ENCODE measurements at regions not wholly inside any gene's neighbourhood (a gene's known extent, or its start where the extent isn't known, plus 50 kb on each side); places are given as distances from the start of the nearest gene placed in this dataset.
"Not testable (repeated sequence)": the region's sequence is repeated elsewhere in the genome, so short reads cannot be mapped to it uniquely, and the experiment has no call there.

DNA sequence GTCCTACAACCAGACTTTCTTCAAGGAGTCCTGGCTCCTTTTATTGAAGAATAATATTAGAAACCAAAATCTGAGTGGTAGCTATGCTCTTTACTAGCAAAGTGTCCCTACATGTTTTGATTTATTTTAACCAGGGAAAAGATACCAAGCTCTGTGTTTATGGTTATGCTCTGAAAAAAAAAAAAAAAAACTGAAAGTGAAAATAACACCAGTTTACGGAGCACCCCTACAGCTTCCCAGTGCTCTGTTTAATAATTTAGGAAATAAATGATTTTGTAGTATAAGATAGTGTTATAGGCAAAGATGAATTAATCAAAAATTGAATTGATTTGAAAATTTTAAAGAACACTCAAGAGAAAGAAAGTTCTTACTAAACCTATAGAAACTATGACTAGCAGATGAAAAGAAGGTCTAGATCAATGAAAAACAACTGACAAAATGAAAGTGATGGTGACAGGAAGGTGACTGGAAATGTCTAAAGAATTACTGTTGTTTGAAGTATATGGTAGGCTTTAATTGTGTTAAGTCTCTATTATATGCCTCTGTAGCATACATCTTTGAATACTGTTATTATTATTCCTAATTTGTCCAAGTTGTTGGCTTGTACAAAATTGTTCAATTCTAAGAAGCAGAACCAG is 1698.4 kb upstream of the PCDH10 start:
- Histone ChIP-seq H3K4me1 (ENCODE audit: control insufficient read depth, insufficient read depth, low read length) (no peaks in the 10 kb centered on the region), H3K27me3 (replicated peaks; ENCODE audit: control insufficient read depth, insufficient read depth, low read length) (no peaks in the 10 kb centered on the region), H3K36me3 (ENCODE audit: control insufficient read depth, insufficient read depth, low read length, severe bottlenecking) (no peaks in the 10 kb centered on the region), H3K4me3 (ENCODE audit: low read length) (no peak overlapping the region), H3K9me3 (ENCODE audit: control insufficient read depth, low read length) (peaks cover 3% of the 10 kb centered on the region), H3K9ac (ENCODE audit: low read length) (no peak overlapping the region)
- DNase-seq (ENCODE audit: low read depth): no peak

DNA sequence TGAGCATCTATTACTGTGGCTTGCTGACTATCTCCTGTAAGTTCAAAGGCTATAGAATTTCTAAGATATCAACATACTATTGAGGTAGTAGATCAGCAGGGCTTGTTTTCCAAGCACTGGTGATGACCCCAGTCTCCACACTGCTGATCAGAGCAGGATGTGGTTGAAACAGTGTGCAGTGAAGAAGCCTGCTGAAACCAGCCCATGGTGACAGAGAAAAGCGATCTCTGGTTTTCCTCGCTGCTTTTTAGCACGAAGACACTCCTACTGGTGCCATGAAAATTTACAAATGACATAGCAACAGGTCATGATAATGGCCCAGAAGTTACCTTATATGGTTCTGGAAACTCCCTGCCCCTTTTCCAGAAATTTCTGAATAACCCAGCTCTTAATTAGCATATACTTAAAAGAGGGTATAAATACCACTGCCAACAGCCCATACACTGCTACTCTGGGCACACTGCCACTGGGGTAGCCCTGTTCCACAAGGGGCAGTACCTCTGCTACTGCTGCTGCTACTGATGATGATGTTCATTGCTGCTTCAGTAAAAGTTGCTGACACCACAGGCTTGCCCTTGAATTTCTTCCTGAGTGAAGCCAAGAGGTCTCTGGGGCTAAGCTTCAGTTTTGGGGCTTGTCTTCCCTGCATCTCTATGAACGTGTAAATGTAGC is 1689.5 kb upstream of the PCDH10 start:
- DNase-seq (ENCODE audit: low read depth): no peak
- Histone ChIP-seq H3K36me3 (ENCODE audit: control insufficient read depth, insufficient read depth, low read length, severe bottlenecking) (no peaks in the 10 kb centered on the region), H3K4me1 (ENCODE audit: control insufficient read depth, insufficient read depth, low read length) (no peaks in the 10 kb centered on the region), H3K9ac (ENCODE audit: low read length) (no peak overlapping the region), H3K9me3 (ENCODE audit: control insufficient read depth, low read length) (peaks cover 3% of the 10 kb centered on the region), H3K4me3 (ENCODE audit: low read length) (no peak overlapping the region), H3K27me3 (replicated peaks; ENCODE audit: control insufficient read depth, insufficient read depth, low read length) (no peaks in the 10 kb centered on the region)

DNA sequence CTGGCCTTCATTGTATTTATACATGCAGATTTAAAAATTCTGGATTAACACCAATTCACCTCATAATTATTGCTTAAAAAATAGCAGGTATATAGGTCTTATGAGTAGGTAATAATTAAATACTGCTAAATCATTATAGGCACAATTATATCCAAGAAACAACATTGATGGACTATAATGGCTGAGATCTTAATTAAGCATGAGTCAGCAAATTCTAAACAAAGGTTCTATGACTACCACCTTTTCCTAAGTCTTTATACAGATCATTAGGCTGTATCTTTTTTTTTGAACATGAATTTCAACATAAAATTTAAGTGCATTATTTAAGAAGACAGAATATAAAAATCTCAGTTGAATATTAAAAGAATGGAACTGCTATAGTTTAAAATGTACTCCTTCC is 1678.7 kb upstream of the PCDH10 start:
- no peak overlapping the region for H3K4me3 ChIP-seq (ENCODE audit: low read length)
- H3K9ac ChIP-seq (ENCODE audit: low read length): no peak overlapping the region
- peaks cover 6% of the 10 kb centered on the region for H3K9me3 ChIP-seq (ENCODE audit: control insufficient read depth, low read length)
- no peaks in the 10 kb centered on the region for H3K4me1 ChIP-seq (ENCODE audit: control insufficient read depth, insufficient read depth, low read length)
- no peaks in the 10 kb centered on the region for H3K36me3 ChIP-seq (ENCODE audit: control insufficient read depth, insufficient read depth, low read length, severe bottlenecking)
- H3K27me3 ChIP-seq (replicated peaks; ENCODE audit: control insufficient read depth, insufficient read depth, low read length): no peaks in the 10 kb centered on the region
- no peak for DNase-seq (ENCODE audit: low read depth)

DNA sequence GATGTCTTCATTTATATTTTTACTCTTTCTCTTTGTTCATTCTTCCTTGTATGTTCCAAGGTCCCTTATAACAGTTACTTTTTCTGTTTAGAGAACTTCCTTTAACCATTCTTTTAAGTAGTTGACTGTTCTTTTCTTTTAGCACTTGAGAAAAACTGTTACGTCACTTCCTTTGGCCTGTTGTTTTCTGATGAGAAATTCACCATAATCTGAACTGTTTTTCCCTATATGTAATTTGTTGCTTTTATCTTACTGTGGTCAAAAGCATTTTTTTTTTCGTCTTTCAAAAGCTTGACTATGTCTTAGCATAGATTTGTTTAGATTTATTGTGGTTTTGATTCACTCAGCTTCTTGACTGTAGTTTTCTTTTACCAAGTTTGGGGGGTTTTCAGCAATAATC is 1660.3 kb upstream of the PCDH10 start:
- Histone ChIP-seq H3K4me1 (ENCODE audit: control insufficient read depth, insufficient read depth, low read length) (no peaks in the 10 kb centered on the region), H3K4me3 (ENCODE audit: low read length) (no peak overlapping the region), H3K9me3 (ENCODE audit: control insufficient read depth, low read length) (no peaks in the 10 kb centered on the region), H3K36me3 (ENCODE audit: control insufficient read depth, insufficient read depth, low read length, severe bottlenecking) (no peaks in the 10 kb centered on the region), H3K27me3 (replicated peaks; ENCODE audit: control insufficient read depth, insufficient read depth, low read length) (no peaks in the 10 kb centered on the region), H3K9ac (ENCODE audit: low read length) (no peak overlapping the region)
- peak; percentile 13 for DNase-seq (ENCODE audit: low read depth)

DNA sequence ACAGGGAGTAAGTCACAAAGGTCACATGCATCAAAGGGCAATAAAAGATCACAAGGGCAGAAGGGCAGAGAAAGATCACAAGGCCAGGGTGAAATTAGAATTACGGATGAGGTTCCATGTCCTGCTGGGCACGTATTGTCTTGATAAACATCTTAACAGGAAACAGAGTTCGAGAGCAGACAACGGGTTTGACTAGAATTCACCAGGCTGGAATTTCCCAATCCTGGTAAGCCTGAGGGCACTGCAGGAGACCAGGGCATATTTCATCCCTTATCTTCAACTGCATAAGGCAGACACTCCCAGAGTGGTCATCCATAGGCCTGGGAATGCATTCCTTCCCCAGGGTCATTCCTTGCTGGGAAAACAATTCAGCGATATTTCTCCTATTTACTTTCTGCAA is 1652.9 kb upstream of the PCDH10 start:
- not testable (repeated sequence) for H3K4me1 ChIP-seq (ENCODE audit: control insufficient read depth, insufficient read depth, low read length); H3K9ac ChIP-seq (ENCODE audit: low read length); H3K36me3 ChIP-seq (ENCODE audit: control insufficient read depth, insufficient read depth, low read length, severe bottlenecking); H3K9me3 ChIP-seq (ENCODE audit: control insufficient read depth, low read length); H3K4me3 ChIP-seq (ENCODE audit: low read length); DNase-seq (ENCODE audit: low read depth); H3K27me3 ChIP-seq (replicated peaks; ENCODE audit: control insufficient read depth, insufficient read depth, low read length)

DNA sequence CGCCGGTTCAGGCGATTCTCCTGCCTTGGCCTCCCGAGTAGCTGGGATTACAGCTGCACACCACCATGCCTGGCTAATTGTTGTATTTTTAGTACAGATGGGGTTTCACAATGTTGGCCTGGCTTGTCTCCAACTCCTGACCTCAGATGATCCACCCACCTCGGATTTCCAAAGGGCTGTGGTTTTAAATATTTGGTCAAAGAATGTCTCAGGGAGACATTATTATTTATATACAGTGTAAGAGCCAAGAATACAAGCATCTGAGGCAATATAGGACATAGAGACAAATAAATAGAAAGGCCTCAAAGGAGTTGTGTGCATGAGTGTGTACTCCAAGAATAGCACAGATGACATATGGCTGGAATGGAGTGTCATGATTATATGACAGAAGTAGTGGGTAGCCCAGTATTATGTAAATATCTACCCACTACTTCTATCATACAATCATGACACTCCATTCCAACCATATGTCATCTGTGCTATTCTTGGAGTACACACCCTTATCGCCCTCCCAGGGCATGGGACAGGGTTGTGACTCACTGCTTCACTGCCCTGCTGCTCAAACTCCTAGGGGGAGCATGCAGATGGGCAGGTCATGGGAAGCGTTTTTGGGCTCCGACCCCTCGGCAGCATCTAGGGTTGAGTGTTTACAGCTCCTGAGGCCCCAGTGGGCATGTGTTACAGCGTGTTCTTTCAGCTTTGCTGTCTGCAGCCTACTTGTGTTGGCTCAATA is 1649.8 kb upstream of the PCDH10 start:
- Histone ChIP-seq H3K9me3 (ENCODE audit: control insufficient read depth, low read length) (no peaks in the 10 kb centered on the region), H3K36me3 (ENCODE audit: control insufficient read depth, insufficient read depth, low read length, severe bottlenecking) (no peaks in the 10 kb centered on the region), H3K4me3 (ENCODE audit: low read length) (no peak overlapping the region), H3K4me1 (ENCODE audit: control insufficient read depth, insufficient read depth, low read length) (peaks cover 6% of the 10 kb centered on the region), H3K27me3 (replicated peaks; ENCODE audit: control insufficient read depth, insufficient read depth, low read length) (no peaks in the 10 kb centered on the region), H3K9ac (ENCODE audit: low read length) (no peak overlapping the region)
- peak; percentile 85 for DNase-seq (ENCODE audit: low read depth)

DNA sequence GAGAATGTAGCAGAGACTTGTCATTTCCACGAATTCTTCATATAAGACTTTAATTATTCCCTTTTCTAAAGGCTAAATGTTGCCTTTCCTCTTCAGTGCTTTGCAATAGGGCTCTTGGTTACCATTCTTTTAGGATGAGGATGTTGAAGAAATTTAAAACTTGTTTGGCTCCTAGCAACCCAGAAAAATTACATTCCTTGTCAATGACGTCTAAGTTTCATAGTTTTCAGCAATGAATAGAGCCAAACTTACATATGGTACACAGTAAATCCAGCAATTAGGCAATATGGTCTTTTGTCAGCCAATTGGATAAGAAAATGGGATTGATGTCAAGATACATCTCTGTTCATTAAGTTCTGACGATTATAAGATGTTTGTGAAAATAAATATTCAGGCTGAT is 1639.6 kb upstream of the PCDH10 start:
- Histone ChIP-seq H3K9ac (ENCODE audit: low read length) (no peak overlapping the region), H3K9me3 (ENCODE audit: control insufficient read depth, low read length) (no peaks in the 10 kb centered on the region)
- DNase-seq (ENCODE audit: low read depth): peak; percentile 86

DNA sequence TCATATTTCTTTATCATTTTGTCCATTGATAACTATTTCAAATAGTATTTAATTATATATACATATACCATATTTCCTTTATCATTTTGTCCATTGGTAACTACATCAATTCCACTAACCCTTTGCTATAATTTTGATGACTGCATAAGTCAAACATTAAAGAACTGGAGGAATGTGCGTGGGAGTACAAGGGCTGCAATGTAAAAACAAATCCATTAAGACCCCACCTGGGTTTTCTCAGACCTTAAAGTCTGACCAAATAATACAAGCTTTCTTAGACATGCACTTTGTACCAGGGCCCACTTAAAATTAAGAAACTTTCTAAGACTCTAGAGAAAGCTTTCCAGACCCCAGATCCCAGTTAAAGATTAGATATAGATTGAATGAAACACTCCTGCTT is 1622.4 kb upstream of the PCDH10 start:
- Histone ChIP-seq H3K36me3 (ENCODE audit: control insufficient read depth, insufficient read depth, low read length, severe bottlenecking) (no peaks in the 10 kb centered on the region), H3K4me1 (ENCODE audit: control insufficient read depth, insufficient read depth, low read length) (no peaks in the 10 kb centered on the region), H3K9ac (ENCODE audit: low read length) (no peak overlapping the region), H3K4me3 (ENCODE audit: low read length) (no peak overlapping the region), H3K27me3 (replicated peaks; ENCODE audit: control insufficient read depth, insufficient read depth, low read length) (no peaks in the 10 kb centered on the region), H3K9me3 (ENCODE audit: control insufficient read depth, low read length) (no peaks in the 10 kb centered on the region)
- DNase-seq (ENCODE audit: low read depth): peak; percentile 1

More for the DNA sequence above, 1639.6 kb upstream of the PCDH10 start:
- Histone ChIP-seq H3K4me1 (ENCODE audit: control insufficient read depth, insufficient read depth, low read length) (no peaks in the 10 kb centered on the region), H3K27me3 (replicated peaks; ENCODE audit: control insufficient read depth, insufficient read depth, low read length) (no peaks in the 10 kb centered on the region), H3K4me3 (ENCODE audit: low read length) (no peak overlapping the region), H3K36me3 (ENCODE audit: control insufficient read depth, insufficient read depth, low read length, severe bottlenecking) (no peaks in the 10 kb centered on the region)

DNA sequence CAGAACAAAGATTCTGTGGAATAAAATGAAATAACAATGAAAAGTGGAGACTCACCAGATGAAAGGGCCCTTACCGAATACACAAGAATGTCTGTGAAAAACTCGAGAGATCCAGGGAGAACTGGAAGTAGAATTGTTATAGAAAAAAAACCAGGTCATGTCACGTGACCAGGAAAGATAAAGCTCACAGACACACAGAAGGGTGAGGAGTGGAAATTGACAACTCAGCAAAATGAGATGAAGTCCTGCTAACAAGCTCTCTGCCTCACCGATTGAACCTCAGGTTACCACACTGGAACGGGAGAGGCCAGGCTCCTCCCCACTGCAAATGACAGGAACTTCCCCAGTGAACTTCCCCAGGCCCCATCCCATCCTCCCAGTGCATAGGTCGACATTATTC is 1618.0 kb upstream of the PCDH10 start:
- Histone ChIP-seq H3K9ac (ENCODE audit: low read length) (no peak overlapping the region), H3K4me3 (ENCODE audit: low read length) (no peak overlapping the region), H3K9me3 (ENCODE audit: control insufficient read depth, low read length) (no peaks in the 10 kb centered on the region), H3K36me3 (ENCODE audit: control insufficient read depth, insufficient read depth, low read length, severe bottlenecking) (no peaks in the 10 kb centered on the region), H3K4me1 (ENCODE audit: control insufficient read depth, insufficient read depth, low read length) (no peaks in the 10 kb centered on the region), H3K27me3 (replicated peaks; ENCODE audit: control insufficient read depth, insufficient read depth, low read length) (no peaks in the 10 kb centered on the region)
- no peak for DNase-seq (ENCODE audit: low read depth)

DNA sequence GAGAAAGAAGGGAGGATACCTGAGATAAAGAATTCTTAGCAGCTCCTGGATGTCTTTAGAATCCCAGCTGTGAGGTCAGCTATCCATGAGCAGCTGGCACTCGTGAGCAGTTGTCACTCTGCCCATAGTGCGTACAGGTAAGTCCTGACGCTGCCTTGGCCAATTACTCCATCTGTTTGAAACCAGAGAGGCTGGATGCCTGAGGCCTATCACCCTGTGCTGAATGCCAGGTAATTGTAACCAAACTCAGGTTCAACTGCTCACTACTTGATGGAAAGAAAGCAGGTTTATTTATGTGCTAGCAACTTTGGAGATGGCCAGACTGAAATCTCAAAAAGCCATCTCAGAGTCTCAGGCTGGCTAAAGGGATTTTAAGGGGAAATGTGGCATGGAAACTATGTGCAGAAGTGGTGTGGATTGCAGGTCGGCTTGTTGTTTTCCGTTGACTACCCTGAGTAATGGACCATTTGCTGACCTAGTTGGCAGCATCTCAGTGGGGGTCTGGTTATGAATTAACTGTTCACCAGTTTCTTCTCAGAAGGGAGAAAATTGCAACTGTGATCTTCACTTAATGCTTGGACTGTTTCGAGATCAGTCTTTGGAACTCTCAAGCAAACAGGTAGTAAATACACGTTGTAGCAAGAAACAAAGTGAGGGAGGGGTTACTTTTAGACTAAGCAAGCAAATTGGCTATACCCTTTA is 1614.0 kb upstream of the PCDH10 start:
- no peak overlapping the region for H3K4me3 ChIP-seq (ENCODE audit: low read length)

DNA sequence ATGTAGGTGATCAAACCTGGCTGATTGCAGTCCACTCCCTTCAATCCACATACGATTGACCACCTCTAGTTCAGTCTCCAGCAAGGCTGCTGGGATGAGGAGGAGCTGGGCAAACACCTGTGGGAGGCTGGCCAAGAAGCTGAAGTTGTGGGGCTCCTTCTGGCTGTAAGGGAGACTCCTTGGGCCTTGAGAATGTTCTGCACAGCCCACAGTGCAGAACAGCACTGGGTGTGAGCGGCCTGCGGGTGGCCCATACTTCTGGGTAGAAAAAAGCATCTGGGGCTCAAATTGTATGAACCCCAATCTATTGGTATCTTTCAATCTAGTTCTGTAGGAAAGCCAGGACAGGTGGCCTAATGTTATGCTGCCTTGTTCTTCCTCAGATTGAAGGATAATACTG is 1608.8 kb upstream of the PCDH10 start:
- Histone ChIP-seq H3K4me1 (ENCODE audit: control insufficient read depth, insufficient read depth, low read length) (no peaks in the 10 kb centered on the region), H3K36me3 (ENCODE audit: control insufficient read depth, insufficient read depth, low read length, severe bottlenecking) (no peaks in the 10 kb centered on the region), H3K4me3 (ENCODE audit: low read length) (no peak overlapping the region), H3K9me3 (ENCODE audit: control insufficient read depth, low read length) (no peaks in the 10 kb centered on the region), H3K27me3 (replicated peaks; ENCODE audit: control insufficient read depth, insufficient read depth, low read length) (no peaks in the 10 kb centered on the region), H3K9ac (ENCODE audit: low read length) (no peak overlapping the region)
- DNase-seq (ENCODE audit: low read depth): no peak

More for the DNA sequence above, 1614.0 kb upstream of the PCDH10 start:
- Histone ChIP-seq H3K4me1 (ENCODE audit: control insufficient read depth, insufficient read depth, low read length) (no peaks in the 10 kb centered on the region), H3K27me3 (replicated peaks; ENCODE audit: control insufficient read depth, insufficient read depth, low read length) (no peaks in the 10 kb centered on the region), H3K9ac (ENCODE audit: low read length) (no peak overlapping the region), H3K9me3 (ENCODE audit: control insufficient read depth, low read length) (no peaks in the 10 kb centered on the region), H3K36me3 (ENCODE audit: control insufficient read depth, insufficient read depth, low read length, severe bottlenecking) (no peaks in the 10 kb centered on the region)
- no peak for DNase-seq (ENCODE audit: low read depth)

All from adipocyte (in vitro differentiated cells).